ENCODE measurements at regions not wholly inside any gene's neighbourhood (a gene's known extent, or its start where the extent isn't known, plus 50 kb on each side); places are given as distances from the start of the nearest gene placed in this dataset.

GRCh38 chr5:52409835-52410234 lies 377.9 kb upstream of the ITGA1 start:
- DNase-seq (ENCODE audit: low spot score), result no peak

- DNase-seq (ENCODE audit: low spot score), result no peak
Observed at GRCh38 chr5:52419357-52419756, 368.4 kb upstream of the ITGA1 start.

- DNase-seq (ENCODE audit: low spot score), result no peak
Observed at GRCh38 chr5:52427615-52428014, 360.1 kb upstream of the ITGA1 start.

GRCh38 chr5:52428977-52429489 lies 358.7 kb upstream of the ITGA1 start:
- no peak for DNase-seq (ENCODE audit: low spot score)

- no peak for DNase-seq (ENCODE audit: low spot score)
Observed at GRCh38 chr5:52441768-52442167, 345.9 kb upstream of the ITGA1 start.

GRCh38 chr5:52443187-52443586 lies 344.5 kb upstream of the ITGA1 start:
- DNase-seq (ENCODE audit: low spot score), result no peak

GRCh38 chr5:52448111-52448510 lies 339.6 kb upstream of the ITGA1 start:
- DNase-seq (ENCODE audit: low spot score), result no peak

- no peak for DNase-seq (ENCODE audit: low spot score)
Observed at GRCh38 chr5:52449516-52449915, 338.2 kb upstream of the ITGA1 start.

GRCh38 chr5:52452098-52452497 lies 335.6 kb upstream of the ITGA1 start:
- no peak for DNase-seq (ENCODE audit: low spot score)

GRCh38 chr5:52453176-52453575 lies 334.5 kb upstream of the ITGA1 start:
- no peak for DNase-seq (ENCODE audit: low spot score)

GRCh38 chr5:52455920-52456319 lies 331.8 kb upstream of the ITGA1 start:
- no peak for DNase-seq (ENCODE audit: low spot score)

- DNase-seq (ENCODE audit: low spot score), result no peak
Observed at GRCh38 chr5:52457810-52458209, 329.9 kb upstream of the ITGA1 start.

GRCh38 chr5:52466113-52466512 lies 321.6 kb upstream of the ITGA1 start:
- DNase-seq (ENCODE audit: low spot score), result no peak

GRCh38 chr5:52466749-52467520 lies 320.8 kb upstream of the ITGA1 start:
- no peak for DNase-seq (ENCODE audit: low spot score)

GRCh38 chr5:52468976-52469375 lies 318.7 kb upstream of the ITGA1 start:
- DNase-seq (ENCODE audit: low spot score), result no peak

- no peak for DNase-seq (ENCODE audit: low spot score)
Observed at GRCh38 chr5:52469420-52469819, 318.3 kb upstream of the ITGA1 start.

- no peak for DNase-seq (ENCODE audit: low spot score)
Observed at GRCh38 chr5:52469835-52470234, 317.9 kb upstream of the ITGA1 start.

- no peak for DNase-seq (ENCODE audit: low spot score)
Observed at GRCh38 chr5:52476346-52476745, 311.4 kb upstream of the ITGA1 start.

GRCh38 chr5:52481201-52481600 lies 306.5 kb upstream of the ITGA1 start:
- no peak for DNase-seq (ENCODE audit: low spot score)

GRCh38 chr5:52481851-52482250 lies 305.9 kb upstream of the ITGA1 start:
- no peak for DNase-seq (ENCODE audit: low spot score)

GRCh38 chr5:52491071-52491787 lies 296.5 kb upstream of the ITGA1 start:
- no peak for DNase-seq (ENCODE audit: low spot score)

- DNase-seq (ENCODE audit: low spot score), result no peak
Observed at GRCh38 chr5:52491818-52492217, 295.9 kb upstream of the ITGA1 start.

GRCh38 chr5:52497133-52497693 lies 290.5 kb upstream of the ITGA1 start:
- no peak for DNase-seq (ENCODE audit: low spot score)

Data from cerebellar cortex (tissue), 1 donor.